HL-60 (cell line): ENCODE measurements at regions not wholly inside any gene's neighbourhood (a gene's known extent, or its start where the extent isn't known, plus 50 kb on each side); places are given as distances from the start of the nearest gene placed in this dataset.

ENCODE experiments used
- CTCF ChIP-seq: IDR thresholded peaks from one replicate; pipeline ENCODE4 v1.5.1; 2011; ENCODE audit warnings: low read length, control low read depth, inconsistent platforms; ENCODE audit not compliant: insufficient read depth
- GABPA ChIP-seq: IDR thresholded peaks from 2 replicates; pipeline ENCODE4 v1.6.1; 2012; ENCODE audit warnings: low read depth
- POLR2AphosphoS5 ChIP-seq: IDR thresholded peaks from 2 replicates; pipeline ENCODE4 v1.6.1; 2012; ENCODE audit warnings: low read depth
- REST ChIP-seq: IDR thresholded peaks from 2 replicates; pipeline ENCODE4 v1.6.1; 2012; ENCODE audit warnings: low read depth; ENCODE audit not compliant: insufficient replicate concordance
- SPI1 ChIP-seq: IDR thresholded peaks from 2 replicates; pipeline ENCODE4 v1.6.1; 2012; ENCODE audit warnings: low read depth, mild to moderate bottlenecking, borderline replicate concordance

- no peak for TF ChIP-seq POLR2AphosphoS5
- no peak for TF ChIP-seq CTCF
- no peak for TF ChIP-seq REST
- no peak for TF ChIP-seq SPI1
- no peak for TF ChIP-seq GABPA
Measured at GRCh38 chr2:117179405-117179804, 635.1 kb upstream of the DDX18 start.
